Osteocyte (in vitro differentiated cells): ENCODE measurements at regions not wholly inside any gene's neighbourhood (a gene's known extent, or its start where the extent isn't known, plus 50 kb on each side); places are given as distances from the start of the nearest gene placed in this dataset.

ENCODE experiments used
- DNase-seq: peaks from one replicate; pipeline ENCODE4 v3.0.0; 2021; ENCODE audit warnings: mixed read lengths; ENCODE audit not compliant: unreplicated experiment; ENCODE audit errors: extremely low spot score
- H3K27ac Mint-ChIP-seq: one replicate; pipeline ENCODE4 v1.8.0; 2021; ENCODE audit warnings: mild to moderate bottlenecking, mixed read lengths; ENCODE audit not compliant: unreplicated experiment
- H3K27me3 Mint-ChIP-seq: one replicate; pipeline ENCODE4 v1.8.0; 2021; ENCODE audit warnings: mixed read lengths; ENCODE audit not compliant: unreplicated experiment
- H3K36me3 Mint-ChIP-seq: one replicate; pipeline ENCODE4 v1.8.0; 2021; ENCODE audit warnings: mixed read lengths; ENCODE audit not compliant: unreplicated experiment
- H3K4me1 Mint-ChIP-seq: one replicate; pipeline ENCODE4 v1.8.0; 2021; ENCODE audit warnings: mixed read lengths; ENCODE audit not compliant: unreplicated experiment
- H3K4me3 Mint-ChIP-seq: one replicate; pipeline ENCODE4 v1.8.0; 2021; ENCODE audit warnings: mild to moderate bottlenecking, moderate library complexity, mixed read lengths; ENCODE audit not compliant: unreplicated experiment
- H3K9me3 Mint-ChIP-seq: one replicate; pipeline ENCODE4 v1.8.0; 2021; ENCODE audit warnings: mixed read lengths; ENCODE audit not compliant: unreplicated experiment
- TF ChIP-seq, protein P1 (sequence below): fragments of 200-600 bp; sonication (generic); IDR thresholded peaks from 2 replicates; pipeline ENCODE4 v1.5.0; 2021; ENCODE audit warnings: antibody characterized with exemption, mild to moderate bottlenecking, moderate library complexity

GRCh38 chr2:219726916-219727315 lies 99.5 kb downstream of the SLC4A3 start:
- Mint-ChIP-seq H3K27me3 (no peaks in the 10 kb centered on the region), H3K9me3 (no peaks in the 10 kb centered on the region), H3K36me3 (no peaks in the 10 kb centered on the region)

DNA sequence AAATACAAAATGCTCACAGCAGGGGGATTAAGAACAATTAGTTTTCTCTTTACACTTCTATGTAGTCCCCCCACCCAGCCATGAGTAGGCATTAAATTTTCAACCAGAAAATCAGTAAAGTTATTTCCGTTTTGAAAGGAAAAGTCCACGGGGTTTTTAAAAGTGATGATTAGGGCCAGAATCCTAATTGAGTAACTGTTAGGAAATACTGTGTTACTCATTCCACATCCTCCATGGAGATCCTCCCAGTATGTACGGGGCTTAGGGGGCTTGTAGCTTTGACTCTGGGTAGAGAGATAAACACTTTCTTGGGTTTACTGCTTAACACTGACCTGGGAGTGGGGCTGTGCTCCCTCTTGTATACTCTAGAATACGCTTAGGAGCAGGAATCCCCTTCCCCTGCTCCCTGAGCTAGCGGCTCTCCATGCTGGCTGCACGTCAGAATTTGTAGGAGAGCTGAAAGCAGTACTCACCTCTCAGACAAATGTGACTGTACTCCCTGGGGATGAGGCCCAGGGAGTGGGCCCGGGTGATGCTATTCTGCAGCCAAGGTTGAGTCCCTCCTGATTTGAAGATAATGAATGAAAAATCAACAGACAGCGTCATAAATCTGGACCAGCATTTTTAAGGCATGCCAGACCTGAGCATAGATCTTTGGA lies 100.5 kb downstream of the SLC4A3 start:
- Mint-ChIP-seq H3K4me3 (no peak overlapping the region), H3K27me3 (no peaks in the 10 kb centered on the region), H3K4me1 (no peaks in the 10 kb centered on the region), H3K27ac (no peak overlapping the region), H3K9me3 (no peaks in the 10 kb centered on the region), H3K36me3 (no peaks in the 10 kb centered on the region)
- TF ChIP-seq, protein P1, sequence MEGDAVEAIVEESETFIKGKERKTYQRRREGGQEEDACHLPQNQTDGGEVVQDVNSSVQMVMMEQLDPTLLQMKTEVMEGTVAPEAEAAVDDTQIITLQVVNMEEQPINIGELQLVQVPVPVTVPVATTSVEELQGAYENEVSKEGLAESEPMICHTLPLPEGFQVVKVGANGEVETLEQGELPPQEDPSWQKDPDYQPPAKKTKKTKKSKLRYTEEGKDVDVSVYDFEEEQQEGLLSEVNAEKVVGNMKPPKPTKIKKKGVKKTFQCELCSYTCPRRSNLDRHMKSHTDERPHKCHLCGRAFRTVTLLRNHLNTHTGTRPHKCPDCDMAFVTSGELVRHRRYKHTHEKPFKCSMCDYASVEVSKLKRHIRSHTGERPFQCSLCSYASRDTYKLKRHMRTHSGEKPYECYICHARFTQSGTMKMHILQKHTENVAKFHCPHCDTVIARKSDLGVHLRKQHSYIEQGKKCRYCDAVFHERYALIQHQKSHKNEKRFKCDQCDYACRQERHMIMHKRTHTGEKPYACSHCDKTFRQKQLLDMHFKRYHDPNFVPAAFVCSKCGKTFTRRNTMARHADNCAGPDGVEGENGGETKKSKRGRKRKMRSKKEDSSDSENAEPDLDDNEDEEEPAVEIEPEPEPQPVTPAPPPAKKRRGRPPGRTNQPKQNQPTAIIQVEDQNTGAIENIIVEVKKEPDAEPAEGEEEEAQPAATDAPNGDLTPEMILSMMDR, result no peak
- DNase-seq, result no peak

More at GRCh38 chr2:219726916-219727315, 99.5 kb downstream of the SLC4A3 start:
- no peaks in the 10 kb centered on the region for H3K4me1 Mint-ChIP-seq
- TF ChIP-seq, protein P1, result no peak
- H3K4me3 Mint-ChIP-seq, result no peak overlapping the region
- no peak overlapping the region for H3K27ac Mint-ChIP-seq
- no peak for DNase-seq

DNA sequence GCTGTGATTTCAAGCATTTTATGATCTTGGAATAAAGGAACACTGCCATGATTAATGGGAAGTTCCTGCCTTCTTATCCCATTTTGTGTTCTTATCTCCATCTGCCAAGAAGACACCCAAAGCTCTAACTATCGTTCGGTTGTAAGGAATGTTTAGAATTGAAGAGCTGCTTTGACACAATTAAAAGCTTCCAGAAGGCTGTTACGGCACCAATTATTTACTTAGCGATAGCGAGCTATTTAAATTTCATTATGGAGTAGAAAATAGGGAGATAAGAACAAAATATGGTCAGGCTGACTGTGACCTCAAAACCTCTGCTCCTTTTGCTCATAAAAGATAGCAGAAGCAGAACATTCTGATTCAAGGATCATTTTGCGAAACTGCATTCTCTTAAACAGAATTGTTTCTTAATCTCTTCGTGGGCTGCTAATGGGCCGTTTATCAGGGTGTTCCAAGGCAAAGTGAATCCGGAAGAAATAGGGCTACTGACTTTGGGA lies 101.6 kb downstream of the SLC4A3 start:
- Mint-ChIP-seq H3K9me3 (no peaks in the 10 kb centered on the region), H3K27me3 (no peaks in the 10 kb centered on the region), H3K27ac (no peak overlapping the region), H3K36me3 (no peaks in the 10 kb centered on the region), H3K4me3 (no peak overlapping the region), H3K4me1 (peaks cover 10% of the 10 kb centered on the region)
- no peak for DNase-seq
- TF ChIP-seq, protein P1, result no peak

DNA sequence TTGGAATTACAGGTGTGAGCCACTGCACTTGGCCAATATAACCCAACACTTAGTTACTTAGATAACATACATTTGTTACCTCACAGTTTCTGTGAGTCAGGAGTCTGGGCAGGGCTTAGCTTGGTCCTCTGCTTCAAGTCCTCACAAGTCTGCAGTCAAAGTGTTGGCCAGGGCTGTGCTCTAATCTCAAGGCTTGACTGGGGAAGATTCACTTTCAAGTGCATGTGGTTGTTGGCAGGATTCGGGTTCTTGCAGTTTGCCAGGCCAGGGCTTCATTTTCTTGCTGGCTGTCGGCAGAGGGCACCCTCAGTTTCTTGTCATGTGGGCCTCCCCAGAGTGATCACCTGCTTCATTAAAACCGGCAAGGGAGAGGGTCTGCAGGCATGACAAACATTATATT lies 103.7 kb downstream of the SLC4A3 start:
- no peak overlapping the region for H3K27ac Mint-ChIP-seq
- peaks cover 10% of the 10 kb centered on the region for H3K4me1 Mint-ChIP-seq
- H3K27me3 Mint-ChIP-seq, result peaks cover 5% of the 10 kb centered on the region
- H3K4me3 Mint-ChIP-seq, result no peak overlapping the region
- DNase-seq, result peak; percentile 30
- H3K36me3 Mint-ChIP-seq, result no peaks in the 10 kb centered on the region
- TF ChIP-seq, protein P1, result no peak
- H3K9me3 Mint-ChIP-seq, result no peaks in the 10 kb centered on the region

DNA sequence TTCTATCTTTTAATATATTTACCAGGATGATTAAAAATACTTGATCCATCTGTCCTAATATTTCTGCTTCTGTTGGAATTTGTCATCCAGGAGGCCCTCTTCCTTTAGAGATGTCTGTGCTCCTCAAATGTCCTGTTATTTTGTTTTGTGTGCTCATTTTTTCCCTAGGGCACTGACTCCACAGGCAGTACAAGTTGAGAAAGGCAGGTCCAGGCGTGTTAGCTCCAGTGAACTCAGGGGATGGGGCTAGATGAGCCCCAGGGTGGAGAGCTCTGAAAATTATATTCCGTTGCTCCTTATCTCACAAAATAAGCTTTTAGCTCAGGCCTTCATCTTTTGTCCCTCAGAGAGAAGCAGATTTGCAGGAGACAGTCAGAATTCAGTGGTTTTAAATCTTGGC lies 105.7 kb downstream of the SLC4A3 start:
- Mint-ChIP-seq H3K36me3 (no peaks in the 10 kb centered on the region), H3K4me3 (no peak overlapping the region), H3K9me3 (no peaks in the 10 kb centered on the region), H3K4me1 (peaks cover 22% of the 10 kb centered on the region), H3K27me3 (peaks cover 9% of the 10 kb centered on the region), H3K27ac (no peak overlapping the region)
- TF ChIP-seq, protein P1, result no peak
- peak; percentile 30 for DNase-seq
